Transverse colon (tissue), 4 donors: ENCODE measurements at regions not wholly inside any gene's neighbourhood (a gene's known extent, or its start where the extent isn't known, plus 50 kb on each side); places are given as distances from the start of the nearest gene placed in this dataset.

Source experiments
- DNase-seq: peaks from one replicate; pipeline ENCODE4 v3.0.0-alpha.2; 2019
- H3K27ac ChIP-seq, 4 donors: fragments of 200-600 bp; sonication (generic); 2 replicates each; pipeline ENCODE4 v1.5.1; 2016 to 2018; ENCODE audit warnings: inconsistent platforms in 4 of 4
- H3K27me3 ChIP-seq: fragments of 200-600 bp; sonication (generic); 2 replicates; pipeline ENCODE4 v1.5.1; 2017; ENCODE audit warnings: inconsistent platforms
- H3K36me3 ChIP-seq, 4 donors: fragments of 200-600 bp; sonication (generic); 2 replicates each; pipeline ENCODE4 v1.5.1; 2017 to 2019; ENCODE audit warnings: inconsistent platforms in 4 of 4
- H3K4me1 ChIP-seq, 4 donors: fragments of 200-600 bp; sonication (generic); 2 replicates each; pipeline ENCODE4 v1.5.1; 2017 to 2020; ENCODE audit warnings: inconsistent platforms in 4 of 4
- H3K4me3 ChIP-seq, 4 donors: fragments of 200-600 bp; sonication (generic); 1 replicate in 1 of 4; 2 replicates in 3 of 4; pipeline versions ENCODE4 v1.5.1 to v1.6.1; 2017 to 2019; ENCODE audit warnings: inconsistent platforms in 4 of 4
- H3K9me3 ChIP-seq, 2 donors: fragments of 200-600 bp; sonication (generic); 2 replicates each; pipeline ENCODE4 v1.5.1; 2017 to 2019; ENCODE audit warnings: inconsistent platforms in 2 of 2
- CTCF ChIP-seq, 5 experiments: fragments of 200-600 bp in 3 of 5; fragments of 450-650 bp in 2 of 5; sonication (generic) in 3 of 5; IDR thresholded peaks; 1 replicate in 2 of 5; 2 replicates in 3 of 5; pipeline ENCODE4 v1.5.1; 2016 to 2017; ENCODE audit warnings: antibody characterized with exemption in 5 of 5, inconsistent platforms in 3 of 5, mild to moderate bottlenecking in 2 of 5, moderate library complexity in 1 of 5
- EP300 ChIP-seq: sonication (generic); formaldehyde crosslinking; IDR thresholded peaks from one replicate; pipeline ENCODE4 v1.6.1; 2017; ENCODE audit warnings: antibody characterized with exemption, low read depth
- POLR2A ChIP-seq: fragments of 450-650 bp; IDR thresholded peaks from one replicate; pipeline ENCODE4 v1.6.1; 2016; ENCODE audit warnings: antibody characterized with exemption, mild to moderate bottlenecking, moderate library complexity
- POLR2AphosphoS5 ChIP-seq, 3 donors: sonication (generic); formaldehyde crosslinking; IDR thresholded peaks; one replicate each; pipeline ENCODE4 v1.6.1; 2016; ENCODE audit warnings: antibody characterized with exemption in 3 of 3
- WGBS, 2 donors: methylation state at CpG; one replicate each; pipeline ENCODE4 v1.1.5; 2018; ENCODE audit warnings: low coverage in 1 of 2; 5-methylcytosine and 5-hydroxymethylcytosine counted together
- in situ Hi-C, 4 donors: fragments of 200-750 bp; cut with MboI; loops; one replicate each; pipeline versions ENCODE4 v1.15.0 to v1.15.1; 2017; ENCODE audit warnings: low sequenced_read_pairs in 3 of 4, low pct_ligation_motif_present in 1 of 4, low pct_unique_long_range_greater_than_20kb in 1 of 4
- intact Hi-C: fragments of 100-400 bp; cut with DNase I; formaldehyde crosslinking; loops from one replicate; pipeline ENCODE4 v1.15.1; 2023; ENCODE audit warnings: low total_unique reads

GRCh38 chr2:217058791-217059755, 199.2 kb upstream of the TNP1 start:
- Histone ChIP-seq H3K4me3 (no peak overlapping the region), H3K27me3 (no peaks in the 10 kb centered on the region), H3K27ac (no peak overlapping the region), H3K9me3 (no peaks in the 10 kb centered on the region), H3K4me1 (no peaks in the 10 kb centered on the region), H3K36me3 (no peaks in the 10 kb centered on the region)
- TF ChIP-seq POLR2AphosphoS5 (IDR thresholded peaks at IDR 0.05): no peak
- no peak for TF ChIP-seq POLR2A
- no peak for TF ChIP-seq CTCF (IDR thresholded peaks at IDR 0.05)
- no peak for TF ChIP-seq EP300
- intact Hi-C loops (no loop called here), in situ Hi-C loops (no loop called here)
- DNase-seq: no peak
- 88 to 95% methylated on average over 3 to 4 of the region's 4 CpGs for WGBS, 2 donors

GRCh38 chr2:217057773-217058172, 197.9 kb upstream of the TNP1 start:
- TF ChIP-seq EP300: no peak
- no peak for TF ChIP-seq CTCF (IDR thresholded peaks at IDR 0.05)
- no peak for TF ChIP-seq POLR2AphosphoS5 (IDR thresholded peaks at IDR 0.05)
- no peak for TF ChIP-seq POLR2A
- H3K9me3 ChIP-seq: no peaks in the 10 kb centered on the region
- no peak overlapping the region for H3K4me3 ChIP-seq
- WGBS, 2 donors: 82% methylated on average over 3 of the region's 3 CpGs; no CpG with 5 or more reads in 1 of the 2 donors
- no peaks in the 10 kb centered on the region for H3K36me3 ChIP-seq
- in situ Hi-C loops: no loop called here
- no peaks in the 10 kb centered on the region for H3K4me1 ChIP-seq
- H3K27me3 ChIP-seq: no peaks in the 10 kb centered on the region
- no peak for DNase-seq
- no peak overlapping the region for H3K27ac ChIP-seq
- intact Hi-C loops: no loop called here

- no peak for DNase-seq
- TF ChIP-seq CTCF (IDR thresholded peaks at IDR 0.05) (no peak), POLR2AphosphoS5 (IDR thresholded peaks at IDR 0.05) (no peak), EP300 (no peak), POLR2A (no peak)
- Histone ChIP-seq H3K27me3 (no peaks in the 10 kb centered on the region), H3K4me1 (no peaks in the 10 kb centered on the region), H3K4me3 (no peak overlapping the region), H3K9me3 (no peaks in the 10 kb centered on the region), H3K27ac (no peak overlapping the region), H3K36me3 (no peaks in the 10 kb centered on the region)
- 75% methylated on average over 1 of the region's 1 CpG; no CpG with 5 or more reads in 1 of the 2 donors for WGBS, 2 donors
- in situ Hi-C loops (no loop called here), intact Hi-C loops (no loop called here)
Observed at GRCh38 chr2:217055624-217056023, 195.8 kb upstream of the TNP1 start.

GRCh38 chr2:217054791-217055190, 194.9 kb upstream of the TNP1 start:
- intact Hi-C loops: no loop called here
- WGBS, 2 donors: 44 to 49% methylated on average over 4 of the region's 4 CpGs
- no peak for TF ChIP-seq EP300
- TF ChIP-seq CTCF (IDR thresholded peaks at IDR 0.05): no peak
- in situ Hi-C loops: no loop called here
- Histone ChIP-seq H3K27ac (no peak overlapping the region), H3K27me3 (no peaks in the 10 kb centered on the region), H3K36me3 (no peaks in the 10 kb centered on the region), H3K4me3 (no peak overlapping the region), H3K9me3 (no peaks in the 10 kb centered on the region), H3K4me1 (no peaks in the 10 kb centered on the region)
- DNase-seq: no peak
